ENCODE measurements at regions not wholly inside any gene's neighbourhood (a gene's known extent, or its start where the extent isn't known, plus 50 kb on each side); places are given as distances from the start of the nearest gene placed in this dataset.

DNA sequence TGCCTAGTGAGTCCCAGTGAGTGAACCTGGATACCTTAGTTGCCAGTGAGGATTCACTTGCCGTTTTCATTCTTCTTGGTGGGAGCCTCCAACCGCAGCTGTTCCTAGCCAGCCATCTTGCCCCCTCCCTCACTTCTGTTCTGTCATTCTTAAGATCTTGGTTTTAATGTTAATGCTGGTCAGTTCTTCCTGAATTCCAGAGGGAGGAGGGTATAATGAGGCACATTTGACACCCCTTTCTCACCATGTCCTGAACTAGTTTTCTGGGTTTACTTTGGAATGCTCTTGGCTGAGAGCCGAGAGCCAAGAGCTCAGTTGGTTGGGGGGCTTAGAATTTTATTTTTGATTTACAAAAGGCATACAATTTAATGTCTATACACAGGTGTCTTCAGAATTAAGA lies 78.5 kb upstream of the ADCY1 start:
- in situ Hi-C loops (cut with HindIII; ENCODE audit: low pct_unique_long_range_greater_than_20kb, low sequenced_read_pairs): no loop called here
- no peak for DNase-seq (ENCODE audit: low read depth, low spot score)

DNA sequence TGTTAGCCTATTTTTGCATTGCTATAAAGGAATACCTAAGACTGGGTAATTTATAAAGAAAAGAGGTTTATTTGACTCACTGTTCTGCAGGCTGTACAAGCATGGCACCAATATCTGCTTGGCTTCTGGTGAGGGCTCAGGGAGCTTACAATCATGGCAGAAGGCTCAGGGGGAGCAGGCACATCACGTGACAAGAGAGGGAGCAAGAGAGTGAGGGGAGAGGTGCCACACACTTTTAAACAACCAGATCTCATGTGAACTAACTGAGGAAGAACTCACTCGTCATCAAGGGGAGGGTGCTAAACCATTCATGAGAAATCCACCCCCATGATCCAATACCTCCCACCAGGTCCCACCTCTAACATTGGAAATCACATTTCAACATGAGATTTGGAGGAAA lies 73.9 kb upstream of the ADCY1 start:
- BruUV-seq (replicated peaks): no TSS peak
- in situ Hi-C loops (cut with HindIII; ENCODE audit: low pct_unique_long_range_greater_than_20kb, low sequenced_read_pairs): no loop called here
- TF ChIP-seq TCF7L2 (IDR thresholded peaks at IDR 0.05; ENCODE audit: low read depth, low read length) (no peak), SIN3A (IDR thresholded peaks at IDR 0.05; ENCODE audit: borderline replicate concordance, insufficient read depth, low read depth, low read length) (no peak), POLR2AphosphoS5 (IDR thresholded peaks at IDR 0.05; ENCODE audit: low read depth, low read length) (no peak)
- TF ChIP-seq, protein P1, sequence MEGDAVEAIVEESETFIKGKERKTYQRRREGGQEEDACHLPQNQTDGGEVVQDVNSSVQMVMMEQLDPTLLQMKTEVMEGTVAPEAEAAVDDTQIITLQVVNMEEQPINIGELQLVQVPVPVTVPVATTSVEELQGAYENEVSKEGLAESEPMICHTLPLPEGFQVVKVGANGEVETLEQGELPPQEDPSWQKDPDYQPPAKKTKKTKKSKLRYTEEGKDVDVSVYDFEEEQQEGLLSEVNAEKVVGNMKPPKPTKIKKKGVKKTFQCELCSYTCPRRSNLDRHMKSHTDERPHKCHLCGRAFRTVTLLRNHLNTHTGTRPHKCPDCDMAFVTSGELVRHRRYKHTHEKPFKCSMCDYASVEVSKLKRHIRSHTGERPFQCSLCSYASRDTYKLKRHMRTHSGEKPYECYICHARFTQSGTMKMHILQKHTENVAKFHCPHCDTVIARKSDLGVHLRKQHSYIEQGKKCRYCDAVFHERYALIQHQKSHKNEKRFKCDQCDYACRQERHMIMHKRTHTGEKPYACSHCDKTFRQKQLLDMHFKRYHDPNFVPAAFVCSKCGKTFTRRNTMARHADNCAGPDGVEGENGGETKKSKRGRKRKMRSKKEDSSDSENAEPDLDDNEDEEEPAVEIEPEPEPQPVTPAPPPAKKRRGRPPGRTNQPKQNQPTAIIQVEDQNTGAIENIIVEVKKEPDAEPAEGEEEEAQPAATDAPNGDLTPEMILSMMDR (IDR thresholded peaks at IDR 0.05): no peak
- TF ChIP-seq, protein P2, sequence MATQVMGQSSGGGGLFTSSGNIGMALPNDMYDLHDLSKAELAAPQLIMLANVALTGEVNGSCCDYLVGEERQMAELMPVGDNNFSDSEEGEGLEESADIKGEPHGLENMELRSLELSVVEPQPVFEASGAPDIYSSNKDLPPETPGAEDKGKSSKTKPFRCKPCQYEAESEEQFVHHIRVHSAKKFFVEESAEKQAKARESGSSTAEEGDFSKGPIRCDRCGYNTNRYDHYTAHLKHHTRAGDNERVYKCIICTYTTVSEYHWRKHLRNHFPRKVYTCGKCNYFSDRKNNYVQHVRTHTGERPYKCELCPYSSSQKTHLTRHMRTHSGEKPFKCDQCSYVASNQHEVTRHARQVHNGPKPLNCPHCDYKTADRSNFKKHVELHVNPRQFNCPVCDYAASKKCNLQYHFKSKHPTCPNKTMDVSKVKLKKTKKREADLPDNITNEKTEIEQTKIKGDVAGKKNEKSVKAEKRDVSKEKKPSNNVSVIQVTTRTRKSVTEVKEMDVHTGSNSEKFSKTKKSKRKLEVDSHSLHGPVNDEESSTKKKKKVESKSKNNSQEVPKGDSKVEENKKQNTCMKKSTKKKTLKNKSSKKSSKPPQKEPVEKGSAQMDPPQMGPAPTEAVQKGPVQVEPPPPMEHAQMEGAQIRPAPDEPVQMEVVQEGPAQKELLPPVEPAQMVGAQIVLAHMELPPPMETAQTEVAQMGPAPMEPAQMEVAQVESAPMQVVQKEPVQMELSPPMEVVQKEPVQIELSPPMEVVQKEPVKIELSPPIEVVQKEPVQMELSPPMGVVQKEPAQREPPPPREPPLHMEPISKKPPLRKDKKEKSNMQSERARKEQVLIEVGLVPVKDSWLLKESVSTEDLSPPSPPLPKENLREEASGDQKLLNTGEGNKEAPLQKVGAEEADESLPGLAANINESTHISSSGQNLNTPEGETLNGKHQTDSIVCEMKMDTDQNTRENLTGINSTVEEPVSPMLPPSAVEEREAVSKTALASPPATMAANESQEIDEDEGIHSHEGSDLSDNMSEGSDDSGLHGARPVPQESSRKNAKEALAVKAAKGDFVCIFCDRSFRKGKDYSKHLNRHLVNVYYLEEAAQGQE (IDR thresholded peaks at IDR 0.05; ENCODE audit: insufficient read depth in 1 of 2, low read depth in 2 of 2, low read length in 1 of 2): no peak
- ChIA-PET POLR2A (no interaction called here), CTCF (no interaction called here)
- no peaks in the 10 kb centered on the region for H3K36me3 ChIP-seq (ENCODE audit: control insufficient read depth, insufficient read depth, low read length)
- H3K27ac ChIP-seq (ENCODE audit: low read length): no peak overlapping the region
- DNase-seq (ENCODE audit: low read depth, low spot score) (no peak), ATAC-seq (no peak)
- no peaks in the 10 kb centered on the region for H3K9me3 ChIP-seq (ENCODE audit: control insufficient read depth, insufficient read depth, low read depth, low read length)
- no peaks in the 10 kb centered on the region; the same call in none of the 2 replicates for H3K27me3 ChIP-seq (ENCODE audit: control insufficient read depth, insufficient read depth, low read length)
- intact Hi-C loops (cut with micrococcal nuclease; ENCODE audit: unreplicated experiment): no loop called here
- H3K4me3 ChIP-seq (ENCODE audit: low read depth in 2 of 2, low read length in 2 of 2): no peak overlapping the region
- no peaks in the 10 kb centered on the region for H3K4me1 ChIP-seq (ENCODE audit: control insufficient read depth, insufficient read depth, low read length)

More for the DNA sequence above, 78.5 kb upstream of the ADCY1 start:
- no TSS peak for BruUV-seq (replicated peaks)
- no peak for ATAC-seq
- Histone ChIP-seq H3K4me3 (ENCODE audit: low read depth in 2 of 2, low read length in 2 of 2) (no peak overlapping the region), H3K27me3 (ENCODE audit: control insufficient read depth, insufficient read depth, low read length) (no peaks in the 10 kb centered on the region; the same call in 1 of the 2 replicates), H3K4me1 (ENCODE audit: control insufficient read depth, insufficient read depth, low read length) (no peaks in the 10 kb centered on the region), H3K36me3 (ENCODE audit: control insufficient read depth, insufficient read depth, low read length) (no peaks in the 10 kb centered on the region), H3K27ac (ENCODE audit: low read length) (no peak overlapping the region), H3K9me3 (ENCODE audit: control insufficient read depth, insufficient read depth, low read depth, low read length) (no peaks in the 10 kb centered on the region)
- POLR2A ChIA-PET: no interaction called here
- CTCF ChIA-PET: no interaction called here
- intact Hi-C loops (cut with micrococcal nuclease; ENCODE audit: unreplicated experiment): no loop called here
- no peak for TF ChIP-seq SIN3A (IDR thresholded peaks at IDR 0.05; ENCODE audit: borderline replicate concordance, insufficient read depth, low read depth, low read length)
- TF ChIP-seq TCF7L2 (IDR thresholded peaks at IDR 0.05; ENCODE audit: low read depth, low read length): no peak
- TF ChIP-seq, protein P2 (IDR thresholded peaks at IDR 0.05; ENCODE audit: insufficient read depth in 1 of 2, low read depth in 2 of 2, low read length in 1 of 2): no peak
- TF ChIP-seq POLR2AphosphoS5 (IDR thresholded peaks at IDR 0.05; ENCODE audit: low read depth, low read length): no peak
- TF ChIP-seq, protein P1 (IDR thresholded peaks at IDR 0.05): no peak
